Neural progenitor cell (in vitro differentiated cells): ENCODE measurements at regions not wholly inside any gene's neighbourhood (a gene's known extent, or its start where the extent isn't known, plus 50 kb on each side); places are given as distances from the start of the nearest gene placed in this dataset.

Experiments used
- EZH2 ChIP-seq: fragments of 200-600 bp; sonication (generic); IDR thresholded peaks from 2 replicates; pipeline ENCODE4 v1.6.1; 2017; ENCODE audit warnings: antibody characterized with exemption, mild to moderate bottlenecking, moderate library complexity
- EZH2phosphoT487 ChIP-seq: fragments of 200-600 bp; sonication (generic); IDR thresholded peaks from 2 replicates; pipeline ENCODE4 v1.6.1; 2017; ENCODE audit warnings: antibody characterized with exemption
- TF ChIP-seq, protein P1 (sequence below): fragments of 200-600 bp; sonication (generic); IDR thresholded peaks from 2 replicates; pipeline ENCODE4 v1.5.1; 2017; ENCODE audit warnings: antibody characterized with exemption, mild to moderate bottlenecking

GRCh38 chr5:53338971-53339370 lies 141.5 kb upstream of the FST start:
- TF ChIP-seq EZH2 (no peak), EZH2phosphoT487 (no peak)
- TF ChIP-seq, protein P1, sequence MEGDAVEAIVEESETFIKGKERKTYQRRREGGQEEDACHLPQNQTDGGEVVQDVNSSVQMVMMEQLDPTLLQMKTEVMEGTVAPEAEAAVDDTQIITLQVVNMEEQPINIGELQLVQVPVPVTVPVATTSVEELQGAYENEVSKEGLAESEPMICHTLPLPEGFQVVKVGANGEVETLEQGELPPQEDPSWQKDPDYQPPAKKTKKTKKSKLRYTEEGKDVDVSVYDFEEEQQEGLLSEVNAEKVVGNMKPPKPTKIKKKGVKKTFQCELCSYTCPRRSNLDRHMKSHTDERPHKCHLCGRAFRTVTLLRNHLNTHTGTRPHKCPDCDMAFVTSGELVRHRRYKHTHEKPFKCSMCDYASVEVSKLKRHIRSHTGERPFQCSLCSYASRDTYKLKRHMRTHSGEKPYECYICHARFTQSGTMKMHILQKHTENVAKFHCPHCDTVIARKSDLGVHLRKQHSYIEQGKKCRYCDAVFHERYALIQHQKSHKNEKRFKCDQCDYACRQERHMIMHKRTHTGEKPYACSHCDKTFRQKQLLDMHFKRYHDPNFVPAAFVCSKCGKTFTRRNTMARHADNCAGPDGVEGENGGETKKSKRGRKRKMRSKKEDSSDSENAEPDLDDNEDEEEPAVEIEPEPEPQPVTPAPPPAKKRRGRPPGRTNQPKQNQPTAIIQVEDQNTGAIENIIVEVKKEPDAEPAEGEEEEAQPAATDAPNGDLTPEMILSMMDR = no peak
